Body of pancreas (tissue), 4 donors: ENCODE measurements at regions not wholly inside any gene's neighbourhood (a gene's known extent, or its start where the extent isn't known, plus 50 kb on each side); places are given as distances from the start of the nearest gene placed in this dataset.

Experiments
- POLR2A ChIP-seq, 3 donors: fragments of 450-650 bp; IDR thresholded peaks; one replicate each; pipeline ENCODE4 v1.6.1; 2016; ENCODE audit warnings: antibody characterized with exemption in 3 of 3, mild to moderate bottlenecking in 2 of 3
- TF ChIP-seq, protein P1 (sequence below), 7 experiments: fragments of 450-650 bp in 4 of 7; fragments of 200-600 bp in 3 of 7; sonication (generic) in 3 of 7; IDR thresholded peaks; one replicate each; pipeline ENCODE4 v1.5.1; 2016 to 2019; ENCODE audit warnings: antibody characterized with exemption in 7 of 7

DNA sequence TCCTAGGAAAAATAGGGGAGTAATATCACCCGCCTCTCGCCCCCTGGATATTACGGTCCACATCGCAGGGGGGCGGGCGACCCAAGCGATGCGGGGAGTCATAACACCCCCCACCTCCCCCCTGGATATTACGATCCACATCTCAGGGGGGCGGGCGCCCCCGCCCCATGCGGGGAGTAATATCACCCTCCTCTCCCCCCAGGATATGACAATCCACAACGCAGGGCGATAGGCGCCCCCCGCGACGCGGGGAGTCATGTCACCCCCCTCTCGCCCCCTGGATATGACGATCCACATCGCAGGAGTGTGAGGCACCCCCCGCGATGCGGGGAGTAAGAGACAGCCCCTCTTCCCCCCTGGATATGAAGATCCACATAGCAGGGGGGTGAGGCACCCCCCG is 684.4 kb upstream of the PCDH9 start:
- no peak for TF ChIP-seq POLR2A (IDR thresholded peaks at IDR 0.05)
- TF ChIP-seq, protein P1, sequence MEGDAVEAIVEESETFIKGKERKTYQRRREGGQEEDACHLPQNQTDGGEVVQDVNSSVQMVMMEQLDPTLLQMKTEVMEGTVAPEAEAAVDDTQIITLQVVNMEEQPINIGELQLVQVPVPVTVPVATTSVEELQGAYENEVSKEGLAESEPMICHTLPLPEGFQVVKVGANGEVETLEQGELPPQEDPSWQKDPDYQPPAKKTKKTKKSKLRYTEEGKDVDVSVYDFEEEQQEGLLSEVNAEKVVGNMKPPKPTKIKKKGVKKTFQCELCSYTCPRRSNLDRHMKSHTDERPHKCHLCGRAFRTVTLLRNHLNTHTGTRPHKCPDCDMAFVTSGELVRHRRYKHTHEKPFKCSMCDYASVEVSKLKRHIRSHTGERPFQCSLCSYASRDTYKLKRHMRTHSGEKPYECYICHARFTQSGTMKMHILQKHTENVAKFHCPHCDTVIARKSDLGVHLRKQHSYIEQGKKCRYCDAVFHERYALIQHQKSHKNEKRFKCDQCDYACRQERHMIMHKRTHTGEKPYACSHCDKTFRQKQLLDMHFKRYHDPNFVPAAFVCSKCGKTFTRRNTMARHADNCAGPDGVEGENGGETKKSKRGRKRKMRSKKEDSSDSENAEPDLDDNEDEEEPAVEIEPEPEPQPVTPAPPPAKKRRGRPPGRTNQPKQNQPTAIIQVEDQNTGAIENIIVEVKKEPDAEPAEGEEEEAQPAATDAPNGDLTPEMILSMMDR (IDR thresholded peaks at IDR 0.05), result no peak
